Activated CD8-positive, alpha-beta memory T cell treated with anti-CD3 and anti-CD28 coated beads, Interleukin-2, amount 50 U/mL, for 1 hour (primary cell): ENCODE measurements at regions not wholly inside any gene's neighbourhood (a gene's known extent, or its start where the extent isn't known, plus 50 kb on each side); places are given as distances from the start of the nearest gene placed in this dataset.
A peak's percentile ranks its signal among the peaks of the same experiment; 100 is the strongest.

Source experiments
- DNase-seq: peaks from one replicate; pipeline ENCODE4 v3.0.0-alpha.2; 2020; ENCODE audit errors: extremely low read depth

GRCh38 chr6:3999800-4000661 lies 78.9 kb downstream of the FAM217A start:
- DNase-seq = no peak

DNA sequence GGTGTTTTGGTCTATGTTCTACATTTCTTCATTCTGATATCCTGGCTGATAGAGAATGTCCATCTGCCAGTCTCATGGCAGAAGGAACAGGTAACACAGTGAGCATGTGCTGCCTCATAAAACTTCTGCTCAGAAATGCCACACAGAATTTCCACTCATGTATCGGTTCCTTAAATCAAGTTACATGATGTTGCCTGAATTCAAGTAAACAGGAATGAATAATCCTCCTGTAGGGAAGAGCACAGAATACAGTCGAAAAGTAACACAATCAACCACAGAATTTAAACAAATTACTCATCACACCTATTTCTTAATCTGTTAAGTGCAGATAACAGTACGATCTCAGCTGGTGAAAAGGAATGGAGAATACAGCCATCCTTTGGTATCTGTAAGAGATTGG lies 74.7 kb downstream of the FAM217A start:
- DNase-seq = no peak

- no peak for DNase-seq
Measured at GRCh38 chr6:4008324-4009047, 70.5 kb downstream of the FAM217A start.

GRCh38 chr6:4009486-4009885 lies 69.5 kb downstream of the FAM217A start:
- DNase-seq = no peak

- no peak for DNase-seq
Measured at GRCh38 chr6:4010048-4010447, 68.9 kb downstream of the FAM217A start.

- DNase-seq = no peak
Measured at GRCh38 chr6:4010689-4011090, 68.2 kb downstream of the FAM217A start.

DNA sequence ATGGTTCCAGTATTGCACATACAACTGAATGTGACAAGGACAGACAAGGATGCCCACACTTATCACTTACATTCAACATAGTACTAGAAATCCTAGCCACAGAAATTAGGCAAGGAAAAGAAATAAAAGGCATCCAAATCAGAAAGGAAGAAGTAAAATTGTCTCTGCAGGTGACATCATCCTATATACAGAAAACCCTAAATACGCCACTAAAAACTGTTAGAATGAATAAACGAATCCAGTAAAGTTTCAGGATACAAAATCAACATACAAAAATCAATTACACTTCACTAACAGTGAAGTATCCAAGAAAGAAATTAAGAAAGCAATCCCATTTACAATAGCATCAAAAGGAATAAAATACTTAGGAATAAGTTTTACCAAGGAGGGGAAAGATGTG lies 66.1 kb downstream of the FAM217A start:
- no peak for DNase-seq

DNA sequence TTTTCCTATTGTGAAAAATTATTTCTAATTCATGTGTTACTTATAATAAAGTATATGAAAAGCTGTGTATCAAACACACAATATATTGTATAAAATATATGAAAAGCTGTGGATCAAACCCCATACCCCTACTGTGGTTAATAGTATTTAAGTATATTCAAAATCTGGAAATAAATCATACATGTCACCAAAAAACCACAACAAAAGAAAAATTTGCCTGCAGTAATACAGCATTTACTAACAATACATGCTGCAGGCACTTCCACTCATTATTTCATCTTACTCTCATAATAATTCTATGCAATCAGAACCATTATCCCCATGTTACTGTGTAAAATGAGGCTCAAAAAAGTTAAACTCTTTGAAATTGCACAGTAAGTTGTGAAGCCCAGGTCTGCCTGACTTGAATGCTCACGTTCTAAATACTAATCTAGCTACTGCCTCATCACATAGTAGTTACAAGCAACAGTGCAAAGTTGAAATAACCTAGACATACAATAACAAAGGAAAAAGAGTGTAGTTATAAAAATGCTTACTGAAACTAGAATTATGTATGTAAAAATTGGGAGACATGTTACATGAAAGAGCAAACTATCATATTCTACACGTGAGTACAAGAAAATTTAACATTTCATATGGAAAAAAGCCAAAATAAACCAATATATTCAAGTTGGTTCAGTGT lies 61.7 kb downstream of the FAM217A start:
- DNase-seq = no peak

GRCh38 chr6:4017834-4018170 lies 61.1 kb downstream of the FAM217A start:
- no peak for DNase-seq

GRCh38 chr6:4018171-4018923 lies 60.6 kb downstream of the FAM217A start:
- DNase-seq = peak; percentile 93
